Endodermal cell (in vitro differentiated cells): ENCODE measurements at regions not wholly inside any gene's neighbourhood (a gene's known extent, or its start where the extent isn't known, plus 50 kb on each side); places are given as distances from the start of the nearest gene placed in this dataset.

Source experiments
- DNase-seq: peaks from one replicate; pipeline ENCODE4 v3.0.0-alpha.2; 2017
- H3K27ac ChIP-seq: 2 replicates; pipeline ENCODE4 v1.5.1; 2013; ENCODE audit warnings: mild to moderate bottlenecking, low read depth, low read length, moderate library complexity
- H3K27me3 ChIP-seq: 2 replicates; pipeline ENCODE4 v1.6.1; 2013; ENCODE audit warnings: mild to moderate bottlenecking, low read length, moderate library complexity; ENCODE audit not compliant: insufficient read depth, control insufficient read depth, poor library complexity, severe bottlenecking
- H3K36me3 ChIP-seq: 2 replicates; pipeline ENCODE4 v1.7.0; 2013; ENCODE audit warnings: mild to moderate bottlenecking, low read length, moderate library complexity; ENCODE audit not compliant: control insufficient read depth, insufficient read depth
- H3K4me1 ChIP-seq: one replicate; pipeline ENCODE4 v1.7.0; 2013; ENCODE audit warnings: low read length; ENCODE audit not compliant: control insufficient read depth, insufficient read depth
- H3K4me3 ChIP-seq: 2 replicates; pipeline ENCODE4 v1.5.1; 2013; ENCODE audit warnings: mild to moderate bottlenecking, low read length, moderate library complexity
- H3K9ac ChIP-seq: 2 replicates; pipeline ENCODE4 v1.6.1; 2013; ENCODE audit warnings: mild to moderate bottlenecking, low read length, moderate library complexity; ENCODE audit not compliant: poor library complexity, severe bottlenecking; ENCODE audit errors: extremely low read depth
- H3K9me3 ChIP-seq: 2 replicates; pipeline ENCODE4 v1.6.1; 2013; ENCODE audit warnings: mild to moderate bottlenecking, low read length, moderate library complexity; ENCODE audit not compliant: control insufficient read depth
- H3K27ac Mint-ChIP-seq: 2 replicates; pipeline ENCODE4 v1.8.0; 2020; ENCODE audit warnings: mixed read lengths
- H3K27me3 Mint-ChIP-seq: 2 replicates; pipeline ENCODE4 v1.8.0; 2021; ENCODE audit warnings: mild to moderate bottlenecking, mixed read lengths; ENCODE audit not compliant: insufficient read depth
- H3K36me3 Mint-ChIP-seq: 2 replicates; pipeline ENCODE4 v1.8.0; 2020; ENCODE audit warnings: low read depth, mixed read lengths
- H3K4me1 Mint-ChIP-seq: 2 replicates; pipeline ENCODE4 v1.8.0; 2020; ENCODE audit warnings: mixed read lengths
- H3K4me3 Mint-ChIP-seq: 2 replicates; pipeline ENCODE4 v1.8.0; 2020; ENCODE audit warnings: mild to moderate bottlenecking, moderate library complexity, mixed read lengths
- H3K9me3 Mint-ChIP-seq: 2 replicates; pipeline ENCODE4 v1.8.0; 2020; ENCODE audit warnings: mild to moderate bottlenecking, mixed read lengths
- WGBS, 2 experiments: methylation state at CpG; one replicate each; pipeline versions ENCODE4 v1.1.5 to v1.1.7; 2013; ENCODE audit warnings: missing lambda C conversion rate in 2 of 2, mixed read lengths in 1 of 2; ENCODE audit not compliant: insufficient coverage in 1 of 2, insufficient read length in 1 of 2; 5-methylcytosine and 5-hydroxymethylcytosine counted together
- TF ChIP-seq, protein P1 (sequence below): fragments of 200-600 bp; sonication (generic); conservative IDR thresholded peaks from 2 replicates; pipeline ENCODE4 v1.5.0; 2021; ENCODE audit warnings: antibody characterized with exemption, mild to moderate bottlenecking

- H3K27me3 ChIP-seq: peaks cover 38% of the 10 kb centered on the region
- H3K4me1 ChIP-seq: peaks cover 12% of the 10 kb centered on the region
- no peak overlapping the region for H3K4me3 Mint-ChIP-seq
- peaks cover 27% of the 10 kb centered on the region for H3K4me1 Mint-ChIP-seq
- no peak overlapping the region for H3K4me3 ChIP-seq
- no peaks in the 10 kb centered on the region for H3K9me3 Mint-ChIP-seq
- no peak overlapping the region for H3K27ac Mint-ChIP-seq
- no peaks in the 10 kb centered on the region for H3K9me3 ChIP-seq
- H3K27me3 Mint-ChIP-seq: peaks cover 22% of the 10 kb centered on the region
- TF ChIP-seq, protein P1, sequence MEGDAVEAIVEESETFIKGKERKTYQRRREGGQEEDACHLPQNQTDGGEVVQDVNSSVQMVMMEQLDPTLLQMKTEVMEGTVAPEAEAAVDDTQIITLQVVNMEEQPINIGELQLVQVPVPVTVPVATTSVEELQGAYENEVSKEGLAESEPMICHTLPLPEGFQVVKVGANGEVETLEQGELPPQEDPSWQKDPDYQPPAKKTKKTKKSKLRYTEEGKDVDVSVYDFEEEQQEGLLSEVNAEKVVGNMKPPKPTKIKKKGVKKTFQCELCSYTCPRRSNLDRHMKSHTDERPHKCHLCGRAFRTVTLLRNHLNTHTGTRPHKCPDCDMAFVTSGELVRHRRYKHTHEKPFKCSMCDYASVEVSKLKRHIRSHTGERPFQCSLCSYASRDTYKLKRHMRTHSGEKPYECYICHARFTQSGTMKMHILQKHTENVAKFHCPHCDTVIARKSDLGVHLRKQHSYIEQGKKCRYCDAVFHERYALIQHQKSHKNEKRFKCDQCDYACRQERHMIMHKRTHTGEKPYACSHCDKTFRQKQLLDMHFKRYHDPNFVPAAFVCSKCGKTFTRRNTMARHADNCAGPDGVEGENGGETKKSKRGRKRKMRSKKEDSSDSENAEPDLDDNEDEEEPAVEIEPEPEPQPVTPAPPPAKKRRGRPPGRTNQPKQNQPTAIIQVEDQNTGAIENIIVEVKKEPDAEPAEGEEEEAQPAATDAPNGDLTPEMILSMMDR: no peak
- no peak for DNase-seq
- no peak overlapping the region for H3K27ac ChIP-seq
- H3K36me3 Mint-ChIP-seq: no peaks in the 10 kb centered on the region
- no peaks in the 10 kb centered on the region for H3K36me3 ChIP-seq
- WGBS, 2 experiments: no CpG with 5 or more reads among the region's 1 CpG
- no peak overlapping the region for H3K9ac ChIP-seq
Observed at GRCh38 chr3:152203652-152204051, 65.1 kb upstream of the MBNL1 start.

DNA sequence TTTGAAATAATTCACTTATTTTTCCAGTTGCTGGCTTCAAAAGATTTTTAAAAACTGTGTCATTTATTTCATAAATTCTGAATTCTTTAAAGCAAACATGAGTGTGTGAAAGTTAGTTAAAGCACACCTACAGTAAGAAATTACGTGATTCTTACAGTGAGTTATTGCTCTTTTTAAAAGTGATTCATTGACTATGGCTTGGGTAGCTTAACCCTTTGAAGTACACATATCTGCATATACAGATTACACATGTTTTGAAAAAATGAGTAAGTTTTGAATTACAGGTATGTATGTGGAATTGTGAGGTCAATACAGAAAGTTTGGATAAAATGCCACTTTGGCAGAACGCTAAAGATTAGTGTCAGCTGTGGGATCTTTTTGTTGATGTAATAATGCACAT lies 64.5 kb upstream of the MBNL1 start:
- H3K27ac Mint-ChIP-seq: no peak overlapping the region
- peaks cover 27% of the 10 kb centered on the region for H3K27me3 Mint-ChIP-seq

DNA sequence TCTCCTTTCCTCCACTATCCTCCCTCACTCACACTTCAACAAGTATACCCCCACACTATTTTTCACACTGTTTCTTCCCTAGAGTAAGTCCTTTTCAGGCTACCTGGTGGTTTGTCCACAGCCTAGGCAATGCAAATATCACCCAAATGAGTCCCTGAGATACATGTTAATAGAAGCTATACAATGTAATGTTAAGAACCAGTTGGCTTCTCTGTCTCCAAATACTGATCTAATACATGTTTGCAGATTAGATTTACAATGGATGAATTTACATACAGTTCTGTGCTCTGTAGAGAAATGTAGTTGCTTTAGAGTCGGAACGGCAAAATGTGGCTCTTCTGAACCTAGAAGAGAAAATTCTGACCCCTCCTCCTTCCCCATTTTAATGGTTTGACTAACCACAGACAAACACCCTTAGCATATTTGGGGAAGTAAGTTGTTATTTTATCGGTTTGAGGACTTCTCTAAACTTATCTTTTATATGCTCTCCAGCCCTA lies 63.6 kb upstream of the MBNL1 start:
- H3K36me3 ChIP-seq: no peaks in the 10 kb centered on the region
- peaks cover 41% of the 10 kb centered on the region for H3K27me3 ChIP-seq
- H3K9me3 ChIP-seq: no peaks in the 10 kb centered on the region
- no peak overlapping the region for H3K27ac Mint-ChIP-seq
- TF ChIP-seq, protein P1: no peak
- peaks cover 8% of the 10 kb centered on the region for H3K4me1 ChIP-seq
- H3K27ac ChIP-seq: no peak overlapping the region
- H3K4me3 Mint-ChIP-seq: no peak overlapping the region
- DNase-seq: no peak
- H3K4me1 Mint-ChIP-seq: peaks cover 20% of the 10 kb centered on the region
- no peak overlapping the region for H3K4me3 ChIP-seq
- peaks cover 37% of the 10 kb centered on the region for H3K27me3 Mint-ChIP-seq
- no peaks in the 10 kb centered on the region for H3K9me3 Mint-ChIP-seq
- WGBS, 2 experiments: 95% methylated on average over 2 of the region's 3 CpGs; no CpG with 5 or more reads in 1 of the 2 experiments
- no peaks in the 10 kb centered on the region for H3K36me3 Mint-ChIP-seq
- no peak overlapping the region for H3K9ac ChIP-seq

More for the DNA sequence above, 64.5 kb upstream of the MBNL1 start:
- Mint-ChIP-seq H3K4me1 (peaks cover 26% of the 10 kb centered on the region), H3K4me3 (no peak overlapping the region), H3K9me3 (no peaks in the 10 kb centered on the region), H3K36me3 (no peaks in the 10 kb centered on the region)
- Histone ChIP-seq H3K36me3 (no peaks in the 10 kb centered on the region), H3K27ac (no peak overlapping the region), H3K4me1 (peaks cover 12% of the 10 kb centered on the region), H3K4me3 (no peak overlapping the region), H3K27me3 (peaks cover 38% of the 10 kb centered on the region), H3K9ac (no peak overlapping the region), H3K9me3 (no peaks in the 10 kb centered on the region)
- no peak for DNase-seq
- TF ChIP-seq, protein P1: no peak
- 94% methylated on average over 2 of the region's 2 CpGs; no CpG with 5 or more reads in 1 of the 2 experiments for WGBS, 2 experiments
